ENCODE measurements at regions not wholly inside any gene's neighbourhood (a gene's known extent, or its start where the extent isn't known, plus 50 kb on each side); places are given as distances from the start of the nearest gene placed in this dataset.
A peak's percentile ranks its signal among the peaks of the same experiment; 100 is the strongest.

- no peak for DNase-seq
Measured at GRCh38 chr6:90925726-90926125, 338.9 kb upstream of the MAP3K7 start.

DNA sequence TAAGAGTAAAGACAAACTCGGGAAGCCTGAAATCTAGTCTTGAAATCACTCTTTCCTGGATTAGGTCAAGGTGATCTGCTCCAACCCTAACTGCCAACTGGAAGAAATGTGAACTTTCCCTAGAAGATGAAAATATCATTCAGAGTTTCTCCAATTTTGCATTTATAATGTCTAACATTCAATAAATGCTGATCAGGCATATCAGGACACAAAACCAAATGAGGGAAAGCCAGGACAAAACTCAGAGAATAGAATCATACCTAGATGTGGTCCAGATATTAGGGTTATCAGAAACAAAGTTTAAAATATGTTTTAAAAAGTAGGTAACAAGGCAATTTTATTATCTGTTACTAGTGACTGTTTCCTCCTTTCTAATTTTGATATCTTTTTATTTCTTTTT is 335.5 kb upstream of the MAP3K7 start:
- DNase-seq, result no peak

GRCh38 chr6:90918361-90918760 is 331.5 kb upstream of the MAP3K7 start:
- no peak for DNase-seq

- no peak for DNase-seq
Measured at GRCh38 chr6:90917376-90917775, 330.5 kb upstream of the MAP3K7 start.

DNA sequence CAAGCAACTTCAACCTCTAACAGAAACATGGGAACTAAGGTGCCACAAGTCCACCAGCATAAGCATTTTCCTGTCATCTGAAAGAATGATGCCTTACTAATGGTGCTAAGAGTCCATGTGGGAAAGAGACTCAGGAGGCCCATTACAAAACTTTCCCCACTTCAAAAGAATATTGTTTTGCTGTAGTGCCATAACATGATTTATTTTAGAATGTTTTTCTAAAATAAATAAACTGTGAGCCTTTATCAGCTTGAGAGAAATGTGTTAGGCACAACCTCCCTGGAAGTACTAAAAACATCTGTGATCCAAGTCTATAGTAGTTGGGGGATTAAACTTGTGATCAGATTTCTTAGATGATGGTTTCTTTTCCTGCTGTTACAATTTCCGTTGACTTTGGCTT is 330.1 kb upstream of the MAP3K7 start:
- no peak for DNase-seq

- no peak for DNase-seq
Measured at GRCh38 chr6:90915224-90915915, 328.5 kb upstream of the MAP3K7 start.

GRCh38 chr6:90914312-90914711 is 327.4 kb upstream of the MAP3K7 start:
- DNase-seq, result no peak

DNA sequence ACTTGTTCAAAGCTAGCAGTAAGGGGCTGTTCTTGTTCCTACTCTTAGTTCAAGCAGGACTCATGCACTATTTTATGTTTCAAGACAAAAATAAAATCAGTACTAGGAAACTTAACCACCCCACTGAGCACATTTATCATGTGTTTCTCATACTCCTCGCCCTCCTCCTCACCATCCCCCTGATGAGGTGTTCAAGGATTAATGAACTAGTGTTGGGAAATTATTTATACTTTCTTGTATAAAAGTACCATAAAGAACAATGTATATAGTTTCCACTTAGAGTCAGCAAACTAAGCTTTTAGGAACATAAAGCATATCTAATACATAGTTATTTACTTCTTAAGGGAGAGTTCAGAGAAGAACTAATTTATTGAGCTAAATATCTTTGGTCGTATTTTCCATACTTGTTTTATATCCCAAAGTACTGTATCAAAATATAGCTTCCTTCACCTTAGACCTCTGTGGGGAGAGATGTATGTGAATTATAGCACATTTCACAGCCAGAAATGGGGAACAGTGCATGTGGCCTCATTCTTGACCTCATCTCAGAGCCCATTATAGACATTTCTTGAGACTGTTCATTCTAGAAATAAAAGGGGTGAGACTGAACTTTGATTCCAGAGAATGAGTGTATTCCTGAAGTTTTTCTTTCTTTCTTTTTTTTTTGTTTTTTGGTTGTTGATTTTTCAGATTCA is 326.5 kb upstream of the MAP3K7 start:
- no peak for DNase-seq

DNA sequence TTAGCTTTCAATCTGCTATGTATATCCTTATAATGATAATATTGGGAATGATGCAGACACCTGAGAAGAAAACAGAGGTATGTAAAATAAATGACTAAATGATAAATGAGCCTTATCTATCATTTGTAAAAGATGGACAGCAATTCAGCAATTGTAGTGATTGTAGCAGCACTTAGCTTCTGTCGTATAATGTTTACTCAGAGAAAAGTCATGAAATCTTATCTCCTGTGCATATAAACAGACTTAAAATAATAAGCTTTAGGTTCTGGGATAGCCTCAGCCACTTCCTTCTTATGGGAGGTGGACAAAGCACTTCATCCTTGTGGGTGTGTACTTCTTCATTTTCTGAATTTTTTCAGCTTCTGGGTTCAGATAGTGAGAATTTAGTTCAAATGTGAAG is 324.8 kb upstream of the MAP3K7 start:
- DNase-seq, result no peak

DNA sequence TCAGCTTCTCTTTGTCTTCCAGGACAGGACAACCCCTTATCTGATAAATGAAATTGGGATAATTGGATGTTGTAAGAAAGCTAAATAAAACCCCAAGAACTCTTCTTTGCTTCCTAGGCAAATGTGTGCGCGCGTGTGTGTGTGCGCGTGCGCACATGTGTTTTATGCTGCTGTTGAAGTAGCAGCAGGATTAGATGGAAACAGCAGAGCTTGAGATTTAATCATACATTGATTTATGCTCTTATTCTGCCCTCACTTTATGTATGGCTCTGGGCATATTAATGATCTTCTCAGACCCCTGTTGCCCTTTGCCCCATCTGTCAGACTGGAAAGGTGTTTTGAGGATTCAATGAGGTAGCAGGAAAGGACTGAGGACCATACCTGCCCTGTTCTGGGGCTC is 324.0 kb upstream of the MAP3K7 start:
- DNase-seq, result no peak

DNA sequence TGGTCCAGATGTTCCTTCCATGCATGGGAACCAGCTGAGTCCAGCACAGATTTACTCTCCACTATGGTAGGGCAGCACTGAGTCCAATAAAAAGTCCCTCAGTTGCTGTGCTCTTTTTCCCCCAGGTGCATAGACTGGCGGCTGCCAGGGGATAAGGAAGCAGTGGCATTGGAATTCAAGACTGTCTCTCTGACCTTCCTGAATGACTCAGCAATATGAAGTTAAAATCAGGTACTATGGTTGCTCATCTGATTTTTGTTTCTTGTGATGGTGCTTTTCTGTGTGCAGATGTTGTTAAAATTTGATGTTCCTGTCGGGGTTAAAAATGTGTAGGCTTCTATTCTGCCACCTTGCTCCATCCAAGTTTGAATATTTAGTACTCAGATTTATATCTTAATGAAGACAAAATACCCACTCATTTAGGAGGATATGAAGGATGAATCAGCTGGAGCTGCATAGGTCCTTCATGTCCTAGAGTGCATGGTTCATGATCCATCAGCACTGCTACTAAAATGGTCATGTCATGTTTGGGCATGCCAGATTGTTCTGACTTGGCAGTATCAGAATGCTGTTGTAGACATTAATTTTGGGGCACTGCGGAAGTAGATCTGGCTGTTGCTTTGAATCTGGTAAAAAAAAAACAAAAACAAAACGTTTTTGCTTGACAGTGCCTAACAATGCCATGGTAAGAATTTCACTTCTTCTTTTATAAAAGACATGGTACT is 321.2 kb upstream of the MAP3K7 start:
- DNase-seq, result no peak

DNA sequence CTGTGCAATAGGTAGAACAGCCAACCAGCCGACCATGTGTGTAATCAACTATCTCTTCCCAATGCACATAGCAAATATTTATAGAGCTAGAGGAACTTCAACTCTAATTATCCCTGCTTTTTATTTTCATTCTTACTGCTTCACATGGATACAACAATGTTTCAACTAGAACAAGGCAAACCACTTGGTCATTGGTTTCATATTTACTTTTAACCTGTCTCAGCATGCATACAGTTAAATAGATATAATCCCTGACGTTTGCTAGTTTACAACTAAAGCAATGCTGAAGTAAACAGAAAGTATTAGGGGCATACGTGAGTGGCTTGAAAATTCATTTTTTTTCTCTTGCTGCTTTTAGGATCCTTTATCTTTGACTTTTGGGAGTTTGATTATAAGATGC is 318.5 kb upstream of the MAP3K7 start:
- no peak for DNase-seq

DNA sequence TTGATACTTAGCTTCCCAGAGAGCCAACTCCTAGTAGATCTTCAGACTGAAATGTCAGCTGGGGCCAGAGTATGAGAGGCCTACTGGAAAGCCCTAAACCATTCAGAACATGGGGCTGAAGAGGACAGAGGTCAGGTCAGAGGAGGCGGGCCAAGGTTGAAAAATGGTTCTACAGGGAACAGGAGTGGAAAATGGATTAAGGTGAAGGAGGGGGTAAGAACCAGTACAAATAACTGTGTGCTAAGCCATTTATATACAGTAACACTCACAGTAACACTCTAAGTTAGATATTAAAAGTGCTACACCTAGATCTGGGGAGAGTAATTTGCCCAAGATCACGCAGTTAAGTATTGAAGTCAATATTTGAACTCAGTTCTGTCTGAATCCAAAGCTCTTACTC is 313.2 kb upstream of the MAP3K7 start:
- no peak for DNase-seq

DNA sequence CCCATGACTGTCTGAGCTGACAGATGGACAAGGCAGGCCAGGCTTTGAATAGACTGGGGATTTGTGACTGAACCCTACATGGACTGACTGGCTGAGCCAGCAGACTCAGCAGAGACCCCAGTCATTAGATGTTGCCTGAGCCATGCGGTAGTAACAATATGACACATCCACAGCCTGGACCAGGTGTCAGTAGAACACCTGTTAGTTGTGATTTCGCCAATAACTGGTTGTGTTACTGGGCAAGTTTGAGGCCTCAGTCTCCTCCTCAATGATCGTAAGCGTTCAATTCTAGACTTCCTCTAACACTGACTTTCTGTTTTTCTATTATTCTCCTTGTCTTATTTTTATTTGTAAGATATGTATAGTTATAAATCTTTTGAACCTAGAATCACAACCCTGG is 311.9 kb upstream of the MAP3K7 start:
- no peak for DNase-seq

- peak; percentile 85 for DNase-seq
Measured at GRCh38 chr6:90896075-90896547, 309.2 kb upstream of the MAP3K7 start.

GRCh38 chr6:90895299-90896074 is 308.6 kb upstream of the MAP3K7 start:
- no peak for DNase-seq

- peak; percentile 53 for DNase-seq
Measured at GRCh38 chr6:90894285-90895130, 307.6 kb upstream of the MAP3K7 start.

GRCh38 chr6:90893400-90893799 is 306.5 kb upstream of the MAP3K7 start:
- no peak for DNase-seq

- no peak for DNase-seq
Measured at GRCh38 chr6:90892271-90892670, 305.4 kb upstream of the MAP3K7 start.

DNA sequence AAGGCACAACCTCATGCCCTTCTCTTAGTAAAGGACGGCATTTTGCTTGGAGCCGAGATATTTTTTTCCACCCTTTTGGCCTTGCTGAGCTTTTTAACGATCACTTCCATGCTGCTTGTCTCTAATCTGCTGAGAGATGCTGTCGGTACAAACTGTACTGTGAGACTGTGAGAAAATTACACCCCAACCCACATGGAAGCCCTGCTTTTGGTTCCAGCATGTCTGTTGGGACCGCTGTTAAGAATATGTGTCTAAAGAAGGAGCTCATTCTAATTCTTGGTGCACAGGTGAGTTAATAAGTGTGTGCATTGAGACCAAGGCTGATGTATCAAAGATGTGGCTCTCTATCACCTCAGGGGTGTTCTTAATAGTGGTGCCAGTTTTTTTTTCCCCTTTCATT is 304.5 kb upstream of the MAP3K7 start:
- no peak for DNase-seq

GRCh38 chr6:90890683-90891330 is 303.9 kb upstream of the MAP3K7 start:
- peak; percentile 74 for DNase-seq

DNA sequence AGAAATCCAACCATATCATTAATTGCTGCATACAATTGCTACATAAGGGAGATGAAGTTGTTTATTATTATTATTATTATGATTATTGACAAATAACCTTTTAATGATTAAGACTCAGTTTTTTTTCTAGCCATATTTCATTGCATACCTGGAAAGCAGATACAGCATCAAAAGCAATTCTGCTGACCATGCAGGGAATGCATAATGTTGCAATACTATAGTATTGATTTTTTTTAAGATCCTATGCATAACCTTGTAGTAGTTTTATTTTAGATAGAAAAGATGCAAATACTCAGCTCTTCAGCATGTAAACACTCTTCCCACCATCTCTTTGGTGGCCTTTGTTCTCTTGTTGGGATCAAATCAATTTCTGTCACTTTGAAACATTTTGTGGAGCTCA is 300.9 kb upstream of the MAP3K7 start:
- DNase-seq, result no peak

All from islet precursor cell (in vitro differentiated cells).